ENCODE measurements at regions not wholly inside any gene's neighbourhood (a gene's known extent, or its start where the extent isn't known, plus 50 kb on each side); places are given as distances from the start of the nearest gene placed in this dataset.

DNA sequence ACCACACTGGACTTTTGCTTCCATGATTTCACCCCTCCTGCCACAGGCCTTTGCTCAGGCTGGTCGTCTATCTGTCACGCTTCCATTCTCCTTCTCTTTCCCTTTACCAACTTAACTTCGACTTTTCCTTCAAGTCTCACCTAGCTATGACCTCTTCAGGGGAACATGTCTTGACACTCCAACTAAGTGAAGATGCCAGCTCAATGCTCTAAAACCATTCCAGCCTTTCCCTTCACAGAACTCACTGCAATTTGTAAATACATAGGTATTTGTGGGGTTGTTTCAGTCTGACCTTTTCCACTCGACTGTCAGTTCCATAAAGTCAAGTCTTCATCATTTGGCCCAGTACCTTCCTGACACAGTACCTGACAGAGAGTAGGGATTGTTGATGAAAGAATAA, 358.6 kb upstream of the CAMK1G start:
- Histone ChIP-seq H3K36me3 (ENCODE audit: control insufficient read depth in 2 of 2, insufficient read depth in 1 of 2, low read length in 2 of 2) (no peaks in the 10 kb centered on the region), H3K4me1 (ENCODE audit: control insufficient read depth, insufficient read depth, low read length) (no peaks in the 10 kb centered on the region), H3K27ac (ENCODE audit: extremely low read depth, low read depth, low read length) (no peak overlapping the region), H3K9me3 (ENCODE audit: control insufficient read depth, insufficient read depth, low read depth, low read length) (no peaks in the 10 kb centered on the region), H3K4me3 (ENCODE audit: low read depth, low read length) (no peak overlapping the region)
- TF ChIP-seq ZNF174 (tag by site-specific recombination; IDR thresholded peaks at IDR 0.05) (no peak), ZNF548 (tag by site-specific recombination; IDR thresholded peaks at IDR 0.05) (no peak), ZNF366 (tag by site-specific recombination; conservative IDR thresholded peaks at IDR 0.05) (no peak), BCL6B (tag by site-specific recombination; IDR thresholded peaks at IDR 0.05) (no peak), ZFP41 (tag by site-specific recombination; IDR thresholded peaks at IDR 0.05; ENCODE audit: borderline replicate concordance) (no peak), ZBTB8A (tag by site-specific recombination; IDR thresholded peaks at IDR 0.05) (no peak), ZNF670 (tag by site-specific recombination; IDR thresholded peaks at IDR 0.05; ENCODE audit: low read depth) (no peak), ZNF394 (tag by site-specific recombination; IDR thresholded peaks at IDR 0.05; ENCODE audit: borderline replicate concordance) (no peak), ZBTB1 (tag by site-specific recombination; IDR thresholded peaks at IDR 0.05) (no peak), ZNF837 (tag by site-specific recombination; IDR thresholded peaks at IDR 0.05) (no peak), ZNF114 (tag by site-specific recombination; IDR thresholded peaks at IDR 0.05) (no peak), YY1 (tag by site-specific recombination; IDR thresholded peaks at IDR 0.05) (no peak), ZNF48 (tag by site-specific recombination; IDR thresholded peaks at IDR 0.05) (no peak), ZNF19 (tag by site-specific recombination; IDR thresholded peaks at IDR 0.05; ENCODE audit: low read depth) (no peak), ZNF37A (tag by site-specific recombination; IDR thresholded peaks at IDR 0.05) (no peak)
- ChIA-PET POLR2A (no interaction called here), CTCF (interaction anchor here (0.7 kb wide), 1 partner anchor 17 kb away, joined by 3 read pairs; no protein-coding TSS in a partner anchor)

DNA sequence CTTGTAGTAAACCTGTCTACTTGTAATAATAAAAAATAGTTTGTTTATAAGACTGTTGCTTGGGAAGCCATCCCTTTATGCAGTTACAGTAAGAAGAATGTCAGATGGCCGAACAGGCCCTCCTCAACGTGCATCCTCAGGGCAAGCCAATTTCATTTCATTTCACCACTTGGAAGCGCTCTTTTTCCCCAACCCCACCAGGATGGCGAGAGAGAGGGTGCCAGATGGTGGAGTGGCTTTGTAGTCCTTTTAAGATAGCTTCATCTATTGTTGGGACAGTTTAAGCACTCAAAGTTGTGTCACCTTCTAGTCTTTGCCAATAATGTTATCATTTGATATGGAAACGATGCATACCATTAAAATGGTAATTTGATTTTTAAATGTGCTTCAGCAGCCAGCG, 356.3 kb upstream of the CAMK1G start:
- CTCF ChIA-PET = interaction anchor here (0.6 to 1.7 kb wide), 2 partner anchors 21 to 416 kb away, joined by 4 read pairs; no protein-coding TSS in a partner anchor
- POLR2A ChIA-PET = no interaction called here
- H3K36me3 ChIP-seq (ENCODE audit: control insufficient read depth in 2 of 2, insufficient read depth in 1 of 2, low read length in 2 of 2) = no peaks in the 10 kb centered on the region
- no peaks in the 10 kb centered on the region for H3K9me3 ChIP-seq (ENCODE audit: control insufficient read depth, insufficient read depth, low read depth, low read length)
- TF ChIP-seq, protein P1, sequence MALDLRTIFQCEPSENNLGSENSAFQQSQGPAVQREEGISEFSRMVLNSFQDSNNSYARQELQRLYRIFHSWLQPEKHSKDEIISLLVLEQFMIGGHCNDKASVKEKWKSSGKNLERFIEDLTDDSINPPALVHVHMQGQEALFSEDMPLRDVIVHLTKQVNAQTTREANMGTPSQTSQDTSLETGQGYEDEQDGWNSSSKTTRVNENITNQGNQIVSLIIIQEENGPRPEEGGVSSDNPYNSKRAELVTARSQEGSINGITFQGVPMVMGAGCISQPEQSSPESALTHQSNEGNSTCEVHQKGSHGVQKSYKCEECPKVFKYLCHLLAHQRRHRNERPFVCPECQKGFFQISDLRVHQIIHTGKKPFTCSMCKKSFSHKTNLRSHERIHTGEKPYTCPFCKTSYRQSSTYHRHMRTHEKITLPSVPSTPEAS (tag by site-specific recombination; IDR thresholded peaks at IDR 0.05) = no peak
- TF ChIP-seq GLI2 (tag by site-specific recombination; IDR thresholded peaks at IDR 0.05; ENCODE audit: borderline replicate concordance, low read depth) (no peak), REPIN1 (tag by site-specific recombination; IDR thresholded peaks at IDR 0.05; ENCODE audit: low read depth) (no peak), ZNF777 (tag by site-specific recombination; IDR thresholded peaks at IDR 0.05; ENCODE audit: borderline replicate concordance) (no peak), ZNF776 (tag by site-specific recombination; IDR thresholded peaks at IDR 0.05; ENCODE audit: borderline replicate concordance) (no peak), HOXD13 (CRISPR knock-in tag; IDR thresholded peaks at IDR 0.05; ENCODE audit: borderline replicate concordance) (no peak), OSR2 (tag by site-specific recombination; IDR thresholded peaks at IDR 0.05) (no peak)
- TF ChIP-seq, protein P2, sequence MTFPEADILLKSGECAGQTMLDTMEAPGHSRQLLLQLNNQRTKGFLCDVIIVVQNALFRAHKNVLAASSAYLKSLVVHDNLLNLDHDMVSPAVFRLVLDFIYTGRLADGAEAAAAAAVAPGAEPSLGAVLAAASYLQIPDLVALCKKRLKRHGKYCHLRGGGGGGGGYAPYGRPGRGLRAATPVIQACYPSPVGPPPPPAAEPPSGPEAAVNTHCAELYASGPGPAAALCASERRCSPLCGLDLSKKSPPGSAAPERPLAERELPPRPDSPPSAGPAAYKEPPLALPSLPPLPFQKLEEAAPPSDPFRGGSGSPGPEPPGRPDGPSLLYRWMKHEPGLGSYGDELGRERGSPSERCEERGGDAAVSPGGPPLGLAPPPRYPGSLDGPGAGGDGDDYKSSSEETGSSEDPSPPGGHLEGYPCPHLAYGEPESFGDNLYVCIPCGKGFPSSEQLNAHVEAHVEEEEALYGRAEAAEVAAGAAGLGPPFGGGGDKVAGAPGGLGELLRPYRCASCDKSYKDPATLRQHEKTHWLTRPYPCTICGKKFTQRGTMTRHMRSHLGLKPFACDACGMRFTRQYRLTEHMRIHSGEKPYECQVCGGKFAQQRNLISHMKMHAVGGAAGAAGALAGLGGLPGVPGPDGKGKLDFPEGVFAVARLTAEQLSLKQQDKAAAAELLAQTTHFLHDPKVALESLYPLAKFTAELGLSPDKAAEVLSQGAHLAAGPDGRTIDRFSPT (tag by site-specific recombination; IDR thresholded peaks at IDR 0.05) = no peak
- H3K27ac ChIP-seq (ENCODE audit: extremely low read depth, low read depth, low read length) = no peak overlapping the region
- no peak overlapping the region for H3K4me3 ChIP-seq (ENCODE audit: low read depth, low read length)
- no peaks in the 10 kb centered on the region for H3K4me1 ChIP-seq (ENCODE audit: control insufficient read depth, insufficient read depth, low read length)
